Activated CD4-positive, alpha-beta T cell treated with anti-CD3 and anti-CD28 coated beads for 4 hours (primary cell): ENCODE measurements at regions not wholly inside any gene's neighbourhood (a gene's known extent, or its start where the extent isn't known, plus 50 kb on each side); places are given as distances from the start of the nearest gene placed in this dataset.
"Not testable (repeated sequence)": the region's sequence is repeated elsewhere in the genome, so short reads cannot be mapped to it uniquely, and the experiment has no call there.

Source experiments
- DNase-seq, 2 donors: peaks; one replicate each; pipeline ENCODE4 v3.0.0-alpha.2; 2020

- DNase-seq, result not testable (repeated sequence)
These were observed 164.2 kb upstream of the ZNF648 start for GRCh38 chr1:182225755-182226154.

- DNase-seq, result not testable (repeated sequence)
These were observed 160.5 kb upstream of the ZNF648 start for GRCh38 chr1:182221990-182222389.

- DNase-seq, result not testable (repeated sequence)
These were observed 159.9 kb upstream of the ZNF648 start for GRCh38 chr1:182221367-182221766.

GRCh38 chr1:182217967-182218366 lies 156.5 kb upstream of the ZNF648 start:
- DNase-seq, result no peak

- no peak for DNase-seq
These were observed 155.6 kb upstream of the ZNF648 start for GRCh38 chr1:182217071-182217470.

GRCh38 chr1:182215764-182216163 lies 154.3 kb upstream of the ZNF648 start:
- DNase-seq, result no peak

- DNase-seq, result no peak
These were observed 151.7 kb upstream of the ZNF648 start for GRCh38 chr1:182213163-182213562.

- no peak for DNase-seq
These were observed 149.9 kb upstream of the ZNF648 start for GRCh38 chr1:182211386-182211785.

GRCh38 chr1:182210417-182210816 lies 148.9 kb upstream of the ZNF648 start:
- no peak for DNase-seq

- no peak for DNase-seq
These were observed 145.8 kb upstream of the ZNF648 start for GRCh38 chr1:182207300-182207699.

GRCh38 chr1:182206626-182207239 lies 145.2 kb upstream of the ZNF648 start:
- no peak for DNase-seq

GRCh38 chr1:182205351-182206022 lies 144.0 kb upstream of the ZNF648 start:
- no peak for DNase-seq

- no peak for DNase-seq
These were observed 141.8 kb upstream of the ZNF648 start for GRCh38 chr1:182203191-182203875.

GRCh38 chr1:182201490-182201889 lies 140.0 kb upstream of the ZNF648 start:
- not testable (repeated sequence) for DNase-seq

GRCh38 chr1:182200025-182200812 lies 138.7 kb upstream of the ZNF648 start:
- DNase-seq, result no peak

GRCh38 chr1:182198006-182198605 lies 136.6 kb upstream of the ZNF648 start:
- no peak for DNase-seq

- DNase-seq, result no peak
These were observed 135.7 kb upstream of the ZNF648 start for GRCh38 chr1:182196897-182197870.

- no peak for DNase-seq
These were observed 134.2 kb upstream of the ZNF648 start for GRCh38 chr1:182195733-182196132.

- no peak for DNase-seq
These were observed 132.5 kb upstream of the ZNF648 start for GRCh38 chr1:182193908-182194550.

GRCh38 chr1:182192966-182193365 lies 131.5 kb upstream of the ZNF648 start:
- no peak for DNase-seq

- DNase-seq, result no peak
These were observed 130.7 kb upstream of the ZNF648 start for GRCh38 chr1:182192215-182192614.
